Esophagus (tissue), 2 donors: ENCODE measurements at regions not wholly inside any gene's neighbourhood (a gene's known extent, or its start where the extent isn't known, plus 50 kb on each side); places are given as distances from the start of the nearest gene placed in this dataset.

Experiments
- H3K27ac ChIP-seq, 2 donors: one replicate each; pipeline ENCODE4 v1.5.1; 2013; ENCODE audit warnings: low read depth in 2 of 2, mild to moderate bottlenecking in 2 of 2, inconsistent platforms in 1 of 2, low read length in 1 of 2, moderate library complexity in 1 of 2
- H3K27me3 ChIP-seq, 2 donors: one replicate each; pipeline ENCODE4 v1.6.1; 2013; ENCODE audit warnings: low read length in 2 of 2, control low read depth in 1 of 2, mild to moderate bottlenecking in 1 of 2; ENCODE audit not compliant: insufficient read depth in 2 of 2, control insufficient read depth in 1 of 2
- H3K36me3 ChIP-seq, 2 donors: one replicate each; pipeline ENCODE4 v1.6.1; 2013; ENCODE audit warnings: low read length in 1 of 2; ENCODE audit not compliant: control insufficient read depth in 2 of 2, insufficient read depth in 2 of 2
- H3K4me1 ChIP-seq, 2 donors: one replicate each; pipeline ENCODE4 v1.6.1; 2013; ENCODE audit warnings: low read length in 1 of 2; ENCODE audit not compliant: control insufficient read depth in 2 of 2, insufficient read depth in 2 of 2
- H3K4me3 ChIP-seq, 2 donors: one replicate each; pipeline ENCODE4 v1.5.1; 2013; ENCODE audit warnings: low read length in 2 of 2, mild to moderate bottlenecking in 2 of 2, low read depth in 1 of 2, moderate library complexity in 1 of 2
- H3K9me3 ChIP-seq, 2 donors: one replicate each; pipeline ENCODE4 v1.6.1; 2013; ENCODE audit warnings: mild to moderate bottlenecking in 2 of 2, low read depth in 1 of 2, low read length in 1 of 2, moderate library complexity in 1 of 2; ENCODE audit not compliant: control insufficient read depth in 2 of 2, insufficient read depth in 1 of 2
- WGBS, 2 donors: extraction: QIAGEN DNeasy Blood & Tissue Kit; methylation state at CpG; one replicate each; pipeline ENCODE4 v1.1.7; 2013; 5-methylcytosine and 5-hydroxymethylcytosine counted together
- donor health status: healthy with polysubstance abuse.
- donor health status: Bipolar disorder and iron deficiency.

DNA sequence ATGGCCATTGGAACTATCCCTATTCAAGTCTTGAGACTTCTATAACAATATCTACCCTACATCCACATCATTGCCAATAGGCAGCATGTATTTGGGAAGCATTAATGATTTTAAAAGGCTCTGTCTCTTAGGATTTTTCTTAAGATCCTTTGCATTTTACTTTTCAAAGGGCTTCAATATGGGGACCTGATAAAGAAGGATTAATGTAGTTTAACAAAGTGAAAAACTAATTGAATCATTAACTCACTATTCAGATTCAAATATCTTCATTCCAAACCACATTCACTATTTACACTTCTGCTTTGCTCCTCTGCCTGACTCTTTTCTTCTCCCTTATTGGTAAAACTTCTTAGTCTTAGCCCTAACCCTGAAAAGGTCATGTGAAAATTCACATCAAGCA lies 333.0 kb downstream of the EPHA7 start:
- Histone ChIP-seq H3K9me3 (no peaks in the 10 kb centered on the region), H3K27me3 (no peaks in the 10 kb centered on the region)

DNA sequence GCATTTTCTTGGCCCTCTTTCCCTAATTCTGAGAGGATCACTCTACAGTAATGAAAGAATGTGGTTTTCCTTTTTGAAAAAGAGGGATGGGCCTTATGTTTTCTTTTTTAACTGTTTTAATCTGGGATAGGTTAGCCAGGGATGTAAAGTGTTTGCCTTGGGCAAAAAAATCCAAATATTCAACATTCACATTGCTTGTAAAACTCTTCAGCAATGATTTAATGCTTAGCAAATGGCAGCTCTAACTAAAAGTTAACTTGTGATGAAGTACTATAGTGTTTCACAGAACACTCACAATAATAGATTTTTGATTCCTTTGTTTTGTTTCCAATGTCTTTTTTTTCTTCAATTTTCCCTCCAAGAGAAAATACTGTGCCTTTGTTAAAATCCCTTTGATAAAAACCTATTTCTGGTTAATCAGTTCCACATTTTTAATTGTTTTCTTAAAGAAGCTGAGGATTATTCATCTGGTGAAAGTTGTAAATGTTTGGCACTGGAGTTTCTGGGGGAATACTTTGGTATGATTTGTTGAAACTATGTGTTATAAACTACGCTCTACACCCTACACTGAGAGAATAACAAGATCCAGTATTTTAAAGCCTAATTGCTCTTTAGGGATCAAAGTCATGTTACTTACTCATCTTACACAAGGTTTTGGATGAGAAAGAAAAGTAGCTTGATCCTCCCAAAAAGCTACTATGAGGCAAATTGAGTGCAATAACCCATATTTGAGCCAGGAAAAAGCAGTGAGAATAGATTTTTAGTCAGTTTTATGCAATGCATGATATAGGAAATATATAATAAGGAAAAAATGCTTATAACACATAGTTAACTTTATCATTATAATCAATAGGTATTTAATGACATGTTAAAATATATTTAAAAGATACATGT lies 335.8 kb downstream of the EPHA7 start:
- Histone ChIP-seq H3K36me3 (no peaks in the 10 kb centered on the region), H3K4me3 (no peak overlapping the region), H3K9me3 (no peaks in the 10 kb centered on the region), H3K27ac (no peak overlapping the region), H3K27me3 (no peaks in the 10 kb centered on the region), H3K4me1 (no peaks in the 10 kb centered on the region)
- 59 to 81% methylated on average over 1 of the region's 1 CpG for WGBS, 2 donors

More for the DNA sequence above, 333.0 kb downstream of the EPHA7 start:
- H3K36me3 ChIP-seq = no peaks in the 10 kb centered on the region
- no peaks in the 10 kb centered on the region for H3K4me1 ChIP-seq
- no peak overlapping the region for H3K27ac ChIP-seq
- no peak overlapping the region for H3K4me3 ChIP-seq

DNA sequence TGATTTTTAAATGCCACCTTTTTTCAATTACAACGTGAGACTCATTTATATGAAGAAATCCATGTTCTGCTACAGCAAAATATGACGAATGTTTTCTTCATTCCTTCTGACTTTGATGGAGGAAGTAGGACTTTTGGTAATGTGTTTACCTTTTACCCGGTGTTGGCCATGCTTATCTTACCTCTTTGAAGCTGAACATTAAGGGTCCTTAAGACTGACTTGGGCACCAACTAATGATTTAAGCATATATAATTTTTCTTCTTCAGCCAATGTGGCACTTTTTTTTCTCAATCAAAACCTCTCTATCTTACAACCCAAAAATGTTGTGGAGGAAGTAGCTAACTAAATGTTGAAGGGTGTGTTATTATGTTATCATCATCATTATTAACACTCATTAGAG lies 337.5 kb downstream of the EPHA7 start:
- H3K36me3 ChIP-seq = no peaks in the 10 kb centered on the region
- no peaks in the 10 kb centered on the region for H3K4me1 ChIP-seq
- WGBS, 2 donors = 55 to 71% methylated on average over 3 of the region's 3 CpGs
- no peak overlapping the region for H3K27ac ChIP-seq
- H3K27me3 ChIP-seq = no peaks in the 10 kb centered on the region
- H3K9me3 ChIP-seq = no peaks in the 10 kb centered on the region
- no peak overlapping the region for H3K4me3 ChIP-seq

DNA sequence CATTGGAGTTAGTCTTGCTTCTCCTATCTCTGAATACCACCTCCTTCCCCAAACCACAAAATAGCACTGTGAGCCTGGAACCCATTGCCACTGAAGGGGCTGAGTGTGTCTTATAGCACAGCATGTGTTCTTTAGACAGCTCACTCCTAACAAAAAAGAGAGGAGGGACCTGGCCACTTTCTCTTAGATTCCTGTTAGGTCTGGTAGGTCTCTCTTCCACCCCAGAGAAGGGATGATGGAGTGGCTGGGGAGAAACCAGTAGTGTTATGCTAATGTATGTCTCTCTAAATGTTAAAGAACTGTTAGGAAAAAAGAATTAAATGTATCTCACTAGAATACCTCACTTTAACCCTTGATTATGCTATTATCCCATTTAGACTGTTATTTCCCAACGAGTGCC lies 340.3 kb downstream of the EPHA7 start:
- WGBS, 2 donors = 57 to 89% methylated on average over 1 of the region's 1 CpG
- no peaks in the 10 kb centered on the region for H3K27me3 ChIP-seq
- H3K36me3 ChIP-seq = no peaks in the 10 kb centered on the region
- H3K9me3 ChIP-seq = no peaks in the 10 kb centered on the region
- H3K4me3 ChIP-seq = no peak overlapping the region
- H3K27ac ChIP-seq = no peak overlapping the region
- H3K4me1 ChIP-seq = no peaks in the 10 kb centered on the region

DNA sequence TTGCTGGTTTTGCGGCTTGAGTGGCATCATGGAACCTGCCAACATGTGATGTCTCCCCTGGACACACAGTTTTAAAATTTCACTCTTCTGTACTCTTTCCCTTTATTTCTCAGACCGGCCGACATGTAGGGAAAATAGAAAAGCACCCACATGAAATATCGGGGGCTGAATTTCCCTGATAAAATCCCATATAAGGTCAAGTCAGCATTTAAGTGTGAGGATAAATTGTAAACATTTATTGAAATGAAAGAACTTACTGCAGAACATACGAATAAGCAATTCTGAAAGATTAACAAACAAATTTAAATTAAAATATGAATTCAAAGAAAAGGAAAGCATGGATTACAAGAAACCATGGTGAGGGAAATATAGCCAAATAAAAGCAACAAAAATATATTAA lies 345.5 kb downstream of the EPHA7 start:
- Histone ChIP-seq H3K27ac (no peak overlapping the region), H3K4me3 (no peak overlapping the region), H3K36me3 (no peaks in the 10 kb centered on the region), H3K9me3 (no peaks in the 10 kb centered on the region), H3K4me1 (no peaks in the 10 kb centered on the region), H3K27me3 (no peaks in the 10 kb centered on the region)
- 94 to 96% methylated on average over 5 of the region's 5 CpGs for WGBS, 2 donors

DNA sequence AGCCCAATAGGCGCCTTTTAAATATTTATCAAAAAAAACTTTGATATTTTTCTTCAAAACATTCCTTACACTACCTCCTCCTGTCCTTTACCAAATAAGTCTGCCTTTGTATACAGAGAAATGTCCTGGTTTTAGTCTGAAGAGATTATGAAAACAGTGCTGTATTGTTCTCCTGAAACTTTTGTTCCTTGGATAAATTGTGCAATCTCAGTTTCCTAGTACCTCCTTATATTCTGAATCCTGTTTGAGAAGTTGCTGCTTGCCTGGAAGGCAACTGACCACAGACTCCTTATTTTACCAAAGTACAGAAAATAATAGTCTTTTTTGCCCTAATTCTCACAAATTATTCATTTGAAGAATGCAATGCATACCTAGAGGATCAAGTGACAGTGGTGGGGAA lies 349.5 kb downstream of the EPHA7 start:
- no peaks in the 10 kb centered on the region for H3K27me3 ChIP-seq
- no peak overlapping the region for H3K4me3 ChIP-seq
- H3K36me3 ChIP-seq = no peaks in the 10 kb centered on the region
- H3K27ac ChIP-seq = no peak overlapping the region
- H3K9me3 ChIP-seq = no peaks in the 10 kb centered on the region
- no peaks in the 10 kb centered on the region for H3K4me1 ChIP-seq
- 84 to 86% methylated on average over 1 of the region's 1 CpG for WGBS, 2 donors

DNA sequence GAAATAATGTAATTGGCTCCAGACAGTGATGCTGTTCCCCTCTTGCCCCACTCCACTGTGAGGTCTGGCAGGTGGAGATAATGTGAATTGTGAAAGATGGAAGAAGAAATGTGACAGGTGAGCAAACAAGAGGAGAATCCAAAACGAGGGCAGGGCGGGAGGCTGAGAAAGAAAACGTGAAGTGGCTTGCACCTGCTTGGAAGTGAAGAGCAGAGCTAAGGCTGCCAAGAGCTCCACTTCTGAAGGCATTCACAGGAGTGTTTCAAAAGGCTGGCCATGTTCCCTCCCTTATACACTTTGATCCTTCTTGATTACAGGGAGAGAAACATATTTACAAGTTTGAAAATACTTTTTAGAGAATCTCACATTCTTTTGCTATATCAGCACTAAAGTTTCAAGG lies 359.4 kb downstream of the EPHA7 start:
- Histone ChIP-seq H3K36me3 (no peaks in the 10 kb centered on the region), H3K27ac (no peak overlapping the region), H3K27me3 (no peaks in the 10 kb centered on the region), H3K4me3 (no peak overlapping the region), H3K4me1 (no peaks in the 10 kb centered on the region), H3K9me3 (no peaks in the 10 kb centered on the region)
- WGBS, 2 donors = 33 to 35% methylated on average over 3 of the region's 3 CpGs

DNA sequence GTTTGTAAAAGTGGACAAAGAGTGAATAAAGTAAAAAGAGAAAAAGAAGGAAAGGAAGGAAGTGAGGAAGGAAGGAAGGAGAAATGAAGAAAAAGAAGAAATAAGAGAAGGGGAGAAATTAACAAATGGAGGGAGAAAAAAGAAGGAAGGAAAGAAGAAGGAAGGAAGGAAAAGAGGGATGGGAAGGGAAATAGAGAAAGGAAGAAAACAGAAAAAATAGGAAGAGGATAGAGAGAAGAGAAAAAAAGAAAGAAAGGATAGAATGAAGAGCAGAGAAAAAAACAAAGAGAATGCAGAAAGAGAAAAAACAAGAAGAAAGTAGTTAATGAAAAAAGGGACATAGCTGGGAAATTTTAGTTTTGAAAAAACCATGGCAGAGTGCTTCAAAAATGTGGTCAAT lies 361.8 kb downstream of the EPHA7 start:
- Histone ChIP-seq H3K9me3 (no peaks in the 10 kb centered on the region), H3K27me3 (no peaks in the 10 kb centered on the region), H3K27ac (no peak overlapping the region), H3K36me3 (no peaks in the 10 kb centered on the region), H3K4me3 (no peak overlapping the region), H3K4me1 (no peaks in the 10 kb centered on the region)

DNA sequence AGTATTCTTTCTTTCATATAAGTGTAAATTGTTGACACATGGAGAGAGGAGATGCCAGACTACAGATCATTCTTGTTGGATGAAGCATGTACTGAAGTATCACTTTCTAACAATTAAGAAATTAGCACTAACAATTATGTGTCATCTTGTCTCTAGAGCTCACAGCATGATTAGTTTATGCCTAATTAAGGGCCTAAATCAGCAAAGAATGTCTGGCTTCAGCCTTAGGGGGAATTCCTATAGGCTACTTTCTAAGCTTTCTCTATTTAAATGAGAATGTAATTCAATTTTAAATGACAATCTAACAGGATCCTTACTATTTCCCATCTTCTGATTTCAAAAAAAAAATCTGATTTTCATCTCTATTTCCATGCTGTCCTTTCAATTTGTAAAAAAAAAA lies 371.0 kb downstream of the EPHA7 start:
- Histone ChIP-seq H3K4me1 (no peaks in the 10 kb centered on the region), H3K36me3 (no peaks in the 10 kb centered on the region), H3K27me3 (no peaks in the 10 kb centered on the region), H3K4me3 (no peak overlapping the region), H3K27ac (no peak overlapping the region), H3K9me3 (no peaks in the 10 kb centered on the region)

DNA sequence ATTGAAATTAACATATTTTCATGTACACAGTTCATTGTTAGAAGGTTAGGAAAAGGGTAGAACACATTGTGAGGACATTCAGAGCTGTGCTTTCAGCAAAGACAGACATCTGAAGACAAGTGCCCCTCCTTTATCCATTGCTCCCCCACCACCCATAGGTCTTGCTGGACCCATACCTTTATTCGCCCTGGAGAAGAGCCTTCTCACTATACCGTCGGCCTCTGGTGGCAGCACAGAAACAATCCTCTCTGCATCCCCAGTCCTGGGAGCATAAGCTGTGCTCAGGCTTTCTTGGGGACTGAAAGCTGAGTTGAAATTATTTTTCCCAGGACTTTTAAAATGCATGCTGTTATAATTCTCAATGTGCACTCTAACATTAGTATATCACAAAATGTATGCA lies 372.3 kb downstream of the EPHA7 start:
- Histone ChIP-seq H3K36me3 (no peaks in the 10 kb centered on the region), H3K27ac (no peak overlapping the region), H3K4me3 (no peak overlapping the region), H3K9me3 (no peaks in the 10 kb centered on the region), H3K4me1 (no peaks in the 10 kb centered on the region), H3K27me3 (no peaks in the 10 kb centered on the region)
- WGBS, 2 donors = 83 to 92% methylated on average over 3 of the region's 3 CpGs
